WTC11 (cell line): ENCODE measurements at regions not wholly inside any gene's neighbourhood (a gene's known extent, or its start where the extent isn't known, plus 50 kb on each side); places are given as distances from the start of the nearest gene placed in this dataset.

Experiments
- ATF2 ChIP-seq: sonication (generic); formaldehyde crosslinking; IDR thresholded peaks from 2 replicates; pipeline ENCODE4 v1.8.1; 2022; ENCODE audit warnings: low read depth, missing genetic modification reagents, borderline replicate concordance
- ATF3 ChIP-seq: sonication (generic); formaldehyde crosslinking; conservative IDR thresholded peaks from 2 replicates; pipeline ENCODE4 v1.8.1; 2022; ENCODE audit warnings: mild to moderate bottlenecking, missing genetic modification reagents
- CTCF ChIP-seq: fragments of 200-600 bp; IDR thresholded peaks from 2 replicates; pipeline ENCODE4 v1.8.0; 2022; ENCODE audit warnings: antibody characterized with exemption
- FOXJ3 ChIP-seq: sonication (generic); formaldehyde crosslinking; IDR thresholded peaks from 2 replicates; pipeline ENCODE4 v1.9.0; 2021; ENCODE audit warnings: missing genetic modification reagents, mild to moderate bottlenecking, borderline replicate concordance
- IRF1 ChIP-seq: sonication (generic); formaldehyde crosslinking; IDR thresholded peaks from 2 replicates; pipeline ENCODE4 v1.8.0; 2023; ENCODE audit warnings: missing genetic modification reagents
- NFE2L1 ChIP-seq: sonication (generic); formaldehyde crosslinking; IDR thresholded peaks from 2 replicates; pipeline ENCODE4 v1.8.1; 2023; ENCODE audit warnings: missing genetic modification reagents
- NR3C1 ChIP-seq: sonication (generic); formaldehyde crosslinking; conservative IDR thresholded peaks from 2 replicates; pipeline ENCODE4 v1.8.1; 2023; ENCODE audit warnings: low read depth, mild to moderate bottlenecking, missing genetic modification reagents
- TEAD4 ChIP-seq: sonication (generic); formaldehyde crosslinking; IDR thresholded peaks from 2 replicates; pipeline ENCODE4 v1.8.0; 2022; ENCODE audit warnings: mild to moderate bottlenecking, missing genetic modification reagents
- TP53 ChIP-seq: sonication (generic); formaldehyde crosslinking; IDR thresholded peaks from 2 replicates; pipeline ENCODE4 v1.8.1; 2023; ENCODE audit warnings: mild to moderate bottlenecking, missing genetic modification reagents
- ZNF317 ChIP-seq: sonication (generic); formaldehyde crosslinking; IDR thresholded peaks from 2 replicates; pipeline ENCODE4 v1.8.1; 2023; ENCODE audit warnings: low read depth, mild to moderate bottlenecking, moderate library complexity, missing genetic modification reagents, borderline replicate concordance

- TF ChIP-seq FOXJ3 (no peak), CTCF (no peak), NFE2L1 (CRISPR knock-in tag) (no peak), ATF3 (CRISPR knock-in tag) (no peak), TP53 (no peak), NR3C1 (CRISPR knock-in tag) (no peak), ZNF317 (CRISPR knock-in tag) (no peak), TEAD4 (CRISPR knock-in tag) (no peak), IRF1 (CRISPR knock-in tag) (no peak), ATF2 (CRISPR knock-in tag) (no peak)
These were observed 64.1 kb upstream of the ITSN2 start for GRCh38 chr2:24424387-24424786.
